Liver (tissue), 8 donors: ENCODE measurements at regions not wholly inside any gene's neighbourhood (a gene's known extent, or its start where the extent isn't known, plus 50 kb on each side); places are given as distances from the start of the nearest gene placed in this dataset.

Experiments
- DNase-seq: peaks from one replicate; pipeline ENCODE4 v3.0.0-alpha.2; 2017; ENCODE audit warnings: low spot score
- H3K27ac ChIP-seq, 2 donors: one replicate each; pipeline ENCODE4 v1.7.0; 2013; ENCODE audit warnings: inconsistent platforms in 2 of 2, low read length in 2 of 2, control low read depth in 1 of 2, low read depth in 1 of 2, mild to moderate bottlenecking in 1 of 2
- H3K27me3 ChIP-seq, 4 donors: one replicate each; pipeline versions ENCODE4 v1.6.1 to v1.7.0; 2013; ENCODE audit warnings: low read length in 3 of 4, inconsistent platforms in 1 of 4, mild to moderate bottlenecking in 1 of 4, moderate library complexity in 1 of 4; ENCODE audit not compliant: control insufficient read depth in 4 of 4, insufficient read depth in 4 of 4
- H3K36me3 ChIP-seq, 4 donors: one replicate each; pipeline versions ENCODE4 v1.6.1 to v1.7.0; 2013; ENCODE audit warnings: low read length in 3 of 4, mild to moderate bottlenecking in 3 of 4, low read depth in 1 of 4, moderate library complexity in 1 of 4; ENCODE audit not compliant: control insufficient read depth in 4 of 4, insufficient read depth in 3 of 4
- H3K4me1 ChIP-seq, 4 donors: one replicate each; pipeline versions ENCODE4 v1.6.1 to v1.7.0; 2013; ENCODE audit warnings: low read length in 3 of 4, mild to moderate bottlenecking in 3 of 4, moderate library complexity in 1 of 4; ENCODE audit not compliant: control insufficient read depth in 4 of 4, insufficient read depth in 4 of 4
- H3K4me3 ChIP-seq, 3 donors: one replicate each; pipeline versions ENCODE4 v1.6.1 to v1.7.0; 2013; ENCODE audit warnings: low read length in 3 of 3, control low read depth in 1 of 3, low read depth in 1 of 3, mild to moderate bottlenecking in 1 of 3
- H3K9ac ChIP-seq, 2 donors: one replicate each; pipeline ENCODE4 v1.7.0; 2013; ENCODE audit warnings: low read length in 2 of 2, mild to moderate bottlenecking in 2 of 2, moderate library complexity in 2 of 2, control low read depth in 1 of 2, low read depth in 1 of 2
- H3K9me3 ChIP-seq, 4 donors: one replicate each; pipeline versions ENCODE4 v1.6.1 to v1.7.0; 2013; ENCODE audit warnings: low read length in 3 of 4; ENCODE audit not compliant: control insufficient read depth in 4 of 4
- EGR1 ChIP-seq, 2 donors: IDR thresholded peaks; 2 replicates each; pipeline ENCODE4 v1.6.1; 2016 to 2018; ENCODE audit warnings: antibody characterized with exemption in 2 of 2, low read depth in 2 of 2
- FOXA1 ChIP-seq: IDR thresholded peaks from 2 replicates; pipeline ENCODE4 v1.6.1; 2016; ENCODE audit warnings: antibody characterized with exemption
- FOXA2 ChIP-seq: IDR thresholded peaks from 2 replicates; pipeline ENCODE4 v1.6.1; 2016; ENCODE audit warnings: antibody characterized with exemption
- GABPA ChIP-seq, 2 donors: IDR thresholded peaks in 1 of 2; conservative IDR thresholded peaks in 1 of 2; 2 replicates each; pipeline ENCODE4 v1.6.1; 2016; ENCODE audit warnings: antibody characterized with exemption in 2 of 2, mild to moderate bottlenecking in 1 of 2, moderate library complexity in 1 of 2
- HNF4A ChIP-seq, 2 donors: conservative IDR thresholded peaks; 2 replicates each; pipeline ENCODE4 v1.6.1; 2016; ENCODE audit warnings: antibody characterized with exemption in 2 of 2, mild to moderate bottlenecking in 2 of 2
- HNF4G ChIP-seq: IDR thresholded peaks from 2 replicates; pipeline ENCODE4 v1.6.1; 2016; ENCODE audit warnings: antibody characterized with exemption
- JUND ChIP-seq, 2 donors: IDR thresholded peaks; 2 replicates each; pipeline ENCODE4 v1.6.1; 2016; ENCODE audit warnings: antibody characterized with exemption in 2 of 2
- NR2F2 ChIP-seq: IDR thresholded peaks from 2 replicates; pipeline ENCODE4 v1.6.1; 2016; ENCODE audit warnings: antibody characterized with exemption
- RAD21 ChIP-seq, 2 donors: IDR thresholded peaks; 2 replicates each; pipeline ENCODE4 v1.6.1; 2016; ENCODE audit warnings: antibody characterized with exemption in 2 of 2, mild to moderate bottlenecking in 2 of 2
- RXRA ChIP-seq, 2 donors: IDR thresholded peaks; 2 replicates each; pipeline ENCODE4 v1.6.1; 2017 to 2018; ENCODE audit warnings: antibody characterized with exemption in 2 of 2, mild to moderate bottlenecking in 1 of 2
- SP1 ChIP-seq: IDR thresholded peaks from 2 replicates; pipeline ENCODE4 v1.6.1; 2018; ENCODE audit warnings: antibody characterized with exemption, mild to moderate bottlenecking
- TAF1 ChIP-seq: conservative IDR thresholded peaks from 2 replicates; pipeline ENCODE4 v1.6.1; 2016; ENCODE audit warnings: antibody characterized with exemption, mild to moderate bottlenecking
- YY1 ChIP-seq: IDR thresholded peaks from 2 replicates; pipeline ENCODE4 v1.6.1; 2016; ENCODE audit warnings: antibody characterized with exemption, mild to moderate bottlenecking
- WGBS: extraction: QIAGEN DNeasy Blood & Tissue Kit; methylation state at CpG from one replicate; pipeline ENCODE4 v1.1.7; 2013; 5-methylcytosine and 5-hydroxymethylcytosine counted together
- TF ChIP-seq, protein P1 (sequence below): fragments of 150-350 bp; IDR thresholded peaks from 2 replicates; pipeline ENCODE4 v1.5.1; 2017; ENCODE audit warnings: improper control_type of control experiment, low read depth, low read length; ENCODE audit not compliant: missing input control
- TF ChIP-seq, protein P2 (sequence below): IDR thresholded peaks from 2 replicates; pipeline ENCODE4 v1.6.1; 2016; ENCODE audit warnings: antibody characterized with exemption
- TF ChIP-seq, protein P3 (sequence below): IDR thresholded peaks from 2 replicates; pipeline ENCODE4 v1.6.1; 2016; ENCODE audit warnings: antibody characterized with exemption
- TF ChIP-seq, protein P4 (sequence below): IDR thresholded peaks from 2 replicates; pipeline ENCODE4 v1.6.1; 2016; ENCODE audit warnings: antibody characterized with exemption, mild to moderate bottlenecking
- TF ChIP-seq, protein P5 (sequence below): IDR thresholded peaks from 2 replicates; pipeline ENCODE4 v1.6.1; 2016; ENCODE audit warnings: antibody characterized with exemption
- donor health status: healthy.
- donor health status: healthy.
- donor health status: healthy.
- donor health status: healthy.
- donor health status: healthy.

DNA sequence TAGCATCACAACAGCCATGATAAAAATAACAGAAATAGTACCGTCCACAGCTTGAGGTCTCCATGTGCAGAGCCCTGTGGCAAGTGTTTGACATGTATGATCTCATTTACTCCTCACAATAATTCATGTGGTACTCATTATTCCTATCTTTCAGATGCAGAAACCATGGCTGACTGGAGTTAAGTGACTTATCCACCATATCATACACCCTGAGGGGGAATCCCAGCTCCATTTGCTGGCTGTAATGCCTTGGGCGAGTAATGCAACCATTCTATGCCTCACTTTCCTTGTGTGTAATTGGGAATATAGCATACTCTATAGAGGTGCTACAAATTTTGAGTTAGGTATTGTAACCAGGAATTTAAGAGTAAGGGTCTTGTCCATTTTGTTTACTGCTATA is 347.0 kb upstream of the CLINT1 start:
- WGBS, result 82% methylated on average over 2 of the region's 2 CpGs
- Histone ChIP-seq H3K27ac (no peak overlapping the region), H3K27me3 (no peaks in the 10 kb centered on the region), H3K9me3 (no peaks in the 10 kb centered on the region), H3K9ac (no peak overlapping the region), H3K4me3 (no peak overlapping the region), H3K4me1 (no peaks in the 10 kb centered on the region), H3K36me3 (no peaks in the 10 kb centered on the region)
- TF ChIP-seq RXRA (IDR thresholded peaks at IDR 0.05), result no peak
- TF ChIP-seq NR2F2, result no peak
- TF ChIP-seq, protein P1, sequence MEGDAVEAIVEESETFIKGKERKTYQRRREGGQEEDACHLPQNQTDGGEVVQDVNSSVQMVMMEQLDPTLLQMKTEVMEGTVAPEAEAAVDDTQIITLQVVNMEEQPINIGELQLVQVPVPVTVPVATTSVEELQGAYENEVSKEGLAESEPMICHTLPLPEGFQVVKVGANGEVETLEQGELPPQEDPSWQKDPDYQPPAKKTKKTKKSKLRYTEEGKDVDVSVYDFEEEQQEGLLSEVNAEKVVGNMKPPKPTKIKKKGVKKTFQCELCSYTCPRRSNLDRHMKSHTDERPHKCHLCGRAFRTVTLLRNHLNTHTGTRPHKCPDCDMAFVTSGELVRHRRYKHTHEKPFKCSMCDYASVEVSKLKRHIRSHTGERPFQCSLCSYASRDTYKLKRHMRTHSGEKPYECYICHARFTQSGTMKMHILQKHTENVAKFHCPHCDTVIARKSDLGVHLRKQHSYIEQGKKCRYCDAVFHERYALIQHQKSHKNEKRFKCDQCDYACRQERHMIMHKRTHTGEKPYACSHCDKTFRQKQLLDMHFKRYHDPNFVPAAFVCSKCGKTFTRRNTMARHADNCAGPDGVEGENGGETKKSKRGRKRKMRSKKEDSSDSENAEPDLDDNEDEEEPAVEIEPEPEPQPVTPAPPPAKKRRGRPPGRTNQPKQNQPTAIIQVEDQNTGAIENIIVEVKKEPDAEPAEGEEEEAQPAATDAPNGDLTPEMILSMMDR, result no peak
- no peak for TF ChIP-seq GABPA (IDR thresholded peaks at IDR 0.05 in 1 of 2, conservative IDR thresholded peaks at IDR 0.05 in 1 of 2)
- TF ChIP-seq RAD21 (IDR thresholded peaks at IDR 0.05), result no peak
- TF ChIP-seq YY1, result no peak
- TF ChIP-seq, protein P2, sequence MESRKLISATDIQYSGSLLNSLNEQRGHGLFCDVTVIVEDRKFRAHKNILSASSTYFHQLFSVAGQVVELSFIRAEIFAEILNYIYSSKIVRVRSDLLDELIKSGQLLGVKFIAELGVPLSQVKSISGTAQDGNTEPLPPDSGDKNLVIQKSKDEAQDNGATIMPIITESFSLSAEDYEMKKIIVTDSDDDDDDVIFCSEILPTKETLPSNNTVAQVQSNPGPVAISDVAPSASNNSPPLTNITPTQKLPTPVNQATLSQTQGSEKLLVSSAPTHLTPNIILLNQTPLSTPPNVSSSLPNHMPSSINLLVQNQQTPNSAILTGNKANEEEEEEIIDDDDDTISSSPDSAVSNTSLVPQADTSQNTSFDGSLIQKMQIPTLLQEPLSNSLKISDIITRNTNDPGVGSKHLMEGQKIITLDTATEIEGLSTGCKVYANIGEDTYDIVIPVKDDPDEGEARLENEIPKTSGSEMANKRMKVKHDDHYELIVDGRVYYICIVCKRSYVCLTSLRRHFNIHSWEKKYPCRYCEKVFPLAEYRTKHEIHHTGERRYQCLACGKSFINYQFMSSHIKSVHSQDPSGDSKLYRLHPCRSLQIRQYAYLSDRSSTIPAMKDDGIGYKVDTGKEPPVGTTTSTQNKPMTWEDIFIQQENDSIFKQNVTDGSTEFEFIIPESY, result no peak
- no peak for TF ChIP-seq FOXA2
- no peak for TF ChIP-seq FOXA1
- TF ChIP-seq SP1, result no peak
- TF ChIP-seq, protein P3, sequence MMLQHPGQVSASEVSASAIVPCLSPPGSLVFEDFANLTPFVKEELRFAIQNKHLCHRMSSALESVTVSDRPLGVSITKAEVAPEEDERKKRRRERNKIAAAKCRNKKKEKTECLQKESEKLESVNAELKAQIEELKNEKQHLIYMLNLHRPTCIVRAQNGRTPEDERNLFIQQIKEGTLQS, result no peak
- TF ChIP-seq HNF4G, result no peak
- no peak for TF ChIP-seq JUND (IDR thresholded peaks at IDR 0.05)
- TF ChIP-seq HNF4A (conservative IDR thresholded peaks at IDR 0.05), result no peak
- TF ChIP-seq, protein P4, sequence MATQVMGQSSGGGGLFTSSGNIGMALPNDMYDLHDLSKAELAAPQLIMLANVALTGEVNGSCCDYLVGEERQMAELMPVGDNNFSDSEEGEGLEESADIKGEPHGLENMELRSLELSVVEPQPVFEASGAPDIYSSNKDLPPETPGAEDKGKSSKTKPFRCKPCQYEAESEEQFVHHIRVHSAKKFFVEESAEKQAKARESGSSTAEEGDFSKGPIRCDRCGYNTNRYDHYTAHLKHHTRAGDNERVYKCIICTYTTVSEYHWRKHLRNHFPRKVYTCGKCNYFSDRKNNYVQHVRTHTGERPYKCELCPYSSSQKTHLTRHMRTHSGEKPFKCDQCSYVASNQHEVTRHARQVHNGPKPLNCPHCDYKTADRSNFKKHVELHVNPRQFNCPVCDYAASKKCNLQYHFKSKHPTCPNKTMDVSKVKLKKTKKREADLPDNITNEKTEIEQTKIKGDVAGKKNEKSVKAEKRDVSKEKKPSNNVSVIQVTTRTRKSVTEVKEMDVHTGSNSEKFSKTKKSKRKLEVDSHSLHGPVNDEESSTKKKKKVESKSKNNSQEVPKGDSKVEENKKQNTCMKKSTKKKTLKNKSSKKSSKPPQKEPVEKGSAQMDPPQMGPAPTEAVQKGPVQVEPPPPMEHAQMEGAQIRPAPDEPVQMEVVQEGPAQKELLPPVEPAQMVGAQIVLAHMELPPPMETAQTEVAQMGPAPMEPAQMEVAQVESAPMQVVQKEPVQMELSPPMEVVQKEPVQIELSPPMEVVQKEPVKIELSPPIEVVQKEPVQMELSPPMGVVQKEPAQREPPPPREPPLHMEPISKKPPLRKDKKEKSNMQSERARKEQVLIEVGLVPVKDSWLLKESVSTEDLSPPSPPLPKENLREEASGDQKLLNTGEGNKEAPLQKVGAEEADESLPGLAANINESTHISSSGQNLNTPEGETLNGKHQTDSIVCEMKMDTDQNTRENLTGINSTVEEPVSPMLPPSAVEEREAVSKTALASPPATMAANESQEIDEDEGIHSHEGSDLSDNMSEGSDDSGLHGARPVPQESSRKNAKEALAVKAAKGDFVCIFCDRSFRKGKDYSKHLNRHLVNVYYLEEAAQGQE, result no peak
- no peak for TF ChIP-seq EGR1 (IDR thresholded peaks at IDR 0.05; ENCODE audit: low read depth in 2 of 2)
- TF ChIP-seq, protein P5, sequence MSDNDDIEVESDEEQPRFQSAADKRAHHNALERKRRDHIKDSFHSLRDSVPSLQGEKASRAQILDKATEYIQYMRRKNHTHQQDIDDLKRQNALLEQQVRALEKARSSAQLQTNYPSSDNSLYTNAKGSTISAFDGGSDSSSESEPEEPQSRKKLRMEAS, result no peak
- no peak for TF ChIP-seq TAF1
- DNase-seq, result no peak

DNA sequence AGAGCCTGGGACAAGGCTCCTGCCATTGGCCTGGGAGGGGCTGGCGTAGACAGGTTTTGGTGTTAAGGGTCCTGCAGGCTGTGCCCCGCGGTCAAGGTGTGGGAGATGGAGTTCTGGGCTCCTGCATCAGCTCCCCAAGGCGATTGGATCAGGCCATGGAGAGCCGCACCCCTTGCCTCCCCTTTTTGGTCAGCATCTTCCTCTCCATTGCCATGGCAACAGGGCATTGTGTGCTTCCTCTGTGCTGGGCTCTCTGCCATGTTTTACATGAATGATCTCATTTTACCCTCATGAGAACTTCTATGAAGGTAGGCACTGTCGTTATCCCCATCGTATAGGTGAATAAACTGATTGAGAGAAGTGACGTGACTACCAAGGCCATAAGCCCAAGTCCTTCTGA is 344.3 kb upstream of the CLINT1 start:
- Histone ChIP-seq H3K27me3 (no peaks in the 10 kb centered on the region), H3K36me3 (no peaks in the 10 kb centered on the region), H3K9me3 (no peaks in the 10 kb centered on the region), H3K27ac (no peak overlapping the region), H3K4me1 (no peaks in the 10 kb centered on the region), H3K4me3 (no peak overlapping the region), H3K9ac (no peak overlapping the region)
- WGBS, result 84% methylated on average over 8 of the region's 8 CpGs
- DNase-seq, result no peak
- TF ChIP-seq, protein P3, result no peak
- no peak for TF ChIP-seq YY1
- no peak for TF ChIP-seq JUND (IDR thresholded peaks at IDR 0.05)
- no peak for TF ChIP-seq TAF1
- no peak for TF ChIP-seq EGR1 (IDR thresholded peaks at IDR 0.05; ENCODE audit: low read depth in 2 of 2)
- TF ChIP-seq, protein P5, result no peak
- no peak for TF ChIP-seq RXRA (IDR thresholded peaks at IDR 0.05)
- no peak for TF ChIP-seq HNF4G
- TF ChIP-seq FOXA1, result no peak
- TF ChIP-seq, protein P4, result no peak
- no peak for TF ChIP-seq FOXA2
- TF ChIP-seq HNF4A (conservative IDR thresholded peaks at IDR 0.05), result no peak
- TF ChIP-seq NR2F2, result no peak
- no peak for TF ChIP-seq GABPA (IDR thresholded peaks at IDR 0.05 in 1 of 2, conservative IDR thresholded peaks at IDR 0.05 in 1 of 2)
- no peak for TF ChIP-seq SP1
